GM12878 (cell line): ENCODE measurements at regions not wholly inside any gene's neighbourhood (a gene's known extent, or its start where the extent isn't known, plus 50 kb on each side); places are given as distances from the start of the nearest gene placed in this dataset.

ENCODE experiments used
- ATAC-seq: fragments of 200-7000 bp; cut with Tn5 transposase; 3 replicates; pipeline ENCODE4 v1.9.1; 2020; ENCODE audit warnings: mild to moderate bottlenecking, moderate library complexity
- BruUV-seq: library from RNA; stranded (reverse); fragments of 400-500 nt; replicated peaks from 2 replicates; lab custom pipeline; 2021; lab: Mats Ljungman, UMichigan
- CTCF ChIA-PET: fragments of 300-600 bp; sonication (Branson Sonifier 250); formaldehyde crosslinking; extraction: SDS; loops from one replicate; lab custom pipeline; 2021; ENCODE audit warnings: inconsistent platforms; lab: Yijun Ruan, JAX
- POLR2A ChIA-PET: fragments of 350-600 bp; formaldehyde crosslinking; extraction: SDS; loops from one replicate; lab custom pipeline; 2021; ENCODE audit warnings: inconsistent platforms; lab: Charles Lee
- RAD21 ChIA-PET: fragments of 300-600 bp; sonication (Branson Sonifier 250); formaldehyde crosslinking; loops from one replicate; lab custom pipeline; 2023; ENCODE audit warnings: antibody characterized with exemption; ENCODE audit not compliant: unreplicated experiment; lab: Charles Lee
- SMC1A ChIA-PET: fragments of 300-600 bp; sonication (Branson Sonifier 250); formaldehyde crosslinking; loops from one replicate; lab custom pipeline; 2023; ENCODE audit not compliant: unreplicated experiment, uncharacterized antibody; lab: Charles Lee
- DNase-seq: peaks from one replicate; pipeline ENCODE4 v3.0.0-alpha.2; 2011; ENCODE audit warnings: low read depth, low spot score
- FAIRE-seq: peaks from 3 replicates; lab custom pipeline; 2011; peaks lifted over from hg19 to GRCh38; lab: Jason Lieb, UNC
- H2AFZ ChIP-seq: 2 replicates; pipeline ENCODE4 v1.6.0; 2011; ENCODE audit warnings: low read depth, low read length, control low read depth; ENCODE audit not compliant: control insufficient read depth
- H3K27ac ChIP-seq: 2 replicates; pipeline ENCODE4 v1.5.1; 2011; ENCODE audit warnings: control low read depth; ENCODE audit not compliant: control insufficient read depth, insufficient read depth
- H3K27me3 ChIP-seq, 2 experiments: replicated peaks in 1 of 2; 2 replicates each; pipeline versions ENCODE4 v1.6.0 to v1.6.1; 2011; ENCODE audit warnings: low read length in 1 of 2; ENCODE audit not compliant: control insufficient read depth in 2 of 2, insufficient read depth in 2 of 2
- H3K36me3 ChIP-seq, 2 experiments: 2 replicates each; pipeline ENCODE4 v1.5.1; 2011; ENCODE audit warnings: low read length in 1 of 2; ENCODE audit not compliant: control insufficient read depth in 2 of 2, insufficient read depth in 2 of 2
- H3K4me1 ChIP-seq: 2 replicates; pipeline ENCODE4 v1.6.1; 2011; ENCODE audit warnings: mild to moderate bottlenecking, low read length, moderate library complexity, mixed read lengths; ENCODE audit not compliant: control insufficient read depth, insufficient read depth
- H3K4me2 ChIP-seq: 2 replicates; pipeline ENCODE4 v1.6.0; 2011; ENCODE audit warnings: control low read depth; ENCODE audit not compliant: control insufficient read depth, insufficient read depth
- H3K4me3 ChIP-seq: fragments of 200-600 bp; sonication (generic); 2 replicates; pipeline ENCODE4 v1.5.1; 2016
- H3K79me2 ChIP-seq: 2 replicates; pipeline ENCODE4 v1.6.0; 2011; ENCODE audit warnings: low read length; ENCODE audit not compliant: control insufficient read depth, insufficient read depth
- H3K9ac ChIP-seq: 2 replicates; pipeline ENCODE4 v1.8.0; 2011; ENCODE audit warnings: low read length, control low read depth, mixed read lengths; ENCODE audit not compliant: control insufficient read depth, insufficient read depth
- H3K9me3 ChIP-seq: replicated peaks from 3 replicates; pipeline ENCODE4 v1.5.1; 2011; ENCODE audit warnings: mild to moderate bottlenecking, low read length; ENCODE audit not compliant: control insufficient read depth, insufficient read depth
- H4K20me1 ChIP-seq: 2 replicates; pipeline ENCODE4 v1.6.0; 2011; ENCODE audit not compliant: control insufficient read depth, insufficient read depth
- CHD2 ChIP-seq: IDR thresholded peaks from 2 replicates; pipeline ENCODE4 v1.6.1; 2011; ENCODE audit warnings: low read depth, low read length, improper control_type of control experiment, borderline replicate concordance
- NR2F1 ChIP-seq: fragments of 450-650 bp; conservative IDR thresholded peaks from 2 replicates; pipeline ENCODE4 v1.6.1; 2017; ENCODE audit warnings: mild to moderate bottlenecking
- POU2F2 ChIP-seq: IDR thresholded peaks from 3 replicates; pipeline ENCODE4 v1.6.1; 2011; ENCODE audit warnings: low read depth, mild to moderate bottlenecking, low read length, borderline replicate concordance
- RAD21 ChIP-seq: IDR thresholded peaks from 2 replicates; pipeline ENCODE4 v1.6.1; 2011; ENCODE audit warnings: mild to moderate bottlenecking, low read depth, low read length, moderate library complexity; ENCODE audit not compliant: insufficient read depth
- RUNX3 ChIP-seq: IDR thresholded peaks from 2 replicates; pipeline ENCODE4 v1.6.1; 2012; ENCODE audit warnings: low read length, inconsistent platforms
- SMC3 ChIP-seq: IDR thresholded peaks from 2 replicates; pipeline ENCODE4 v1.6.1; 2011; ENCODE audit warnings: low read length, improper control_type of control experiment, borderline replicate concordance
- YBX1 ChIP-seq: fragments of 450-650 bp; IDR thresholded peaks from 2 replicates; pipeline ENCODE4 v1.6.1; 2016; ENCODE audit warnings: antibody characterized with exemption
- YY1 ChIP-seq: IDR thresholded peaks from 2 replicates; pipeline ENCODE4 v1.6.1; 2011; ENCODE audit warnings: low read depth, mild to moderate bottlenecking, low read length
- WGBS: methylation state at CpG from one replicate; pipeline ENCODE4 v1.1.6; 2016; ENCODE audit warnings: low lambda C conversion rate; ENCODE audit not compliant: insufficient replicate concordance, insufficient coverage; ENCODE audit errors: missing lambda C conversion rate; 5-methylcytosine and 5-hydroxymethylcytosine counted together
- in situ Hi-C: fragments of 300-500 bp; cut with MboI; formaldehyde crosslinking; loops from 9 replicates; pipeline ENCODE4 v1.14.3; 2018; ENCODE audit warnings: mixed read lengths
- intact Hi-C: fragments of 100-400 bp; cut with micrococcal nuclease; formaldehyde crosslinking; loops from one replicate; pipeline ENCODE4 v1.14.2; 2022; ENCODE audit not compliant: unreplicated experiment
- TF ChIP-seq, protein P1 (sequence below), 3 experiments: IDR thresholded peaks in 2 of 3; conservative IDR thresholded peaks in 1 of 3; 2 replicates each; pipeline ENCODE4 v1.5.1; 2011; ENCODE audit warnings: low read depth in 3 of 3, low read length in 3 of 3, mild to moderate bottlenecking in 3 of 3, control low read depth in 2 of 3, moderate library complexity in 2 of 3, inconsistent platforms in 1 of 3, mixed read lengths in 1 of 3; ENCODE audit not compliant: control insufficient read depth in 2 of 3, insufficient read depth in 1 of 3; ENCODE audit errors: extremely low read depth in 1 of 3

DNA sequence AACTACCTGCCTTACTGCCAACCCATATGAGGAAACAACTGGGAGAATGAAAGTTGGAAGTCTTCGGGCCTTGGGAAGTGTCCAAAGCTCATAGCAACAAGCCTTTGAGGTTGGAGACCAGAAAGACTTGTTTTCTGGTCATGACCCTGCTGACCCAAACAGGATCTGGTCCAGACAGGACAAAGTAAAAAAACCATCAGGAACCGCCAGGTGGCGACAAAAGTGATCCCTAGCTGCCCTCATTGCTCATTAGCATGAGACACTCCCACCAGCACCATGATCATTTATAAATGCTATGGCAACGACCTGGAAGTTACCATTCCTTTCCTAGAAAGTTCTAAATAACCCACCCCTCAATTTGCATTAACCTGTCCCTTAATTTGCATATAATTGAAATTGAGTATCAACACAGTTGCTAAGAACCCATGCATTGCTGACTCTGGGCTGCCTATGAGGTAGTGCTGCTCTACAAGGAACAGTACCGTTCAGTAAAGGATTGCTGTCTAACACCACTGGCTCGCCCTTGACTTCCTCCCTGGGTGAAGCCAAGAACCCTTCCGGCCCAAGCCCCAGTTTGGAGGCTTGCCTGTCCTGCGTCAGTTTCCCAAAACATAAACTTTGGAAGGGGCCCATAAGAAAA lies 89.0 kb downstream of the URB2 start:
- Histone ChIP-seq H3K4me2 (no peak overlapping the region), H3K4me3 (no peak overlapping the region), H3K36me3 (no peaks in the 10 kb centered on the region), H3K27ac (no peak overlapping the region), H3K4me1 (no peaks in the 10 kb centered on the region), H4K20me1 (no peaks in the 10 kb centered on the region), H2AFZ (no peak overlapping the region), H3K9ac (no peak overlapping the region), H3K27me3 (no peaks in the 10 kb centered on the region; a peak in 1 of 4 replicates), H3K79me2 (no peaks in the 10 kb centered on the region), H3K9me3 (no peaks in the 10 kb centered on the region)
- intact Hi-C loops, result loop anchor here (1.0 to 5.0 kb wide), 3 partner anchors 142 to 595 kb away; no protein-coding TSS in a partner anchor
- in situ Hi-C loops, result loop anchor here (5.0 kb wide), 1 partner anchor 597 kb away; no protein-coding TSS in a partner anchor
- RAD21 ChIA-PET, result interaction anchor here (0.7 to 1.9 kb wide), 3 partner anchors 54 to 591 kb away, joined by 3 to 6 read pairs (median 4); no protein-coding TSS in a partner anchor
- BruUV-seq, result no TSS peak
- FAIRE-seq (peak; percentile 97), ATAC-seq (peak; percentile 96), DNase-seq (no peak)
- SMC1A ChIA-PET, result interaction anchor here (0.7 to 2.1 kb wide), 11 partner anchors 9 to 596 kb away, joined by 3 to 6 read pairs (median 4); no protein-coding TSS in a partner anchor
- WGBS, result 34% methylated on average over 8 of the region's 8 CpGs
- TF ChIP-seq YY1, result peak; percentile 65; the same call in 1 of the 2 replicates
- TF ChIP-seq RUNX3, result peak; percentile 17; the same call in 1 of the 2 replicates
- no peak for TF ChIP-seq CHD2
- TF ChIP-seq SMC3, result peak; percentile 72
- peak; percentile 33; the same call in 1 of the 3 replicates for TF ChIP-seq POU2F2
- TF ChIP-seq YBX1, result no peak
- TF ChIP-seq, protein P1, sequence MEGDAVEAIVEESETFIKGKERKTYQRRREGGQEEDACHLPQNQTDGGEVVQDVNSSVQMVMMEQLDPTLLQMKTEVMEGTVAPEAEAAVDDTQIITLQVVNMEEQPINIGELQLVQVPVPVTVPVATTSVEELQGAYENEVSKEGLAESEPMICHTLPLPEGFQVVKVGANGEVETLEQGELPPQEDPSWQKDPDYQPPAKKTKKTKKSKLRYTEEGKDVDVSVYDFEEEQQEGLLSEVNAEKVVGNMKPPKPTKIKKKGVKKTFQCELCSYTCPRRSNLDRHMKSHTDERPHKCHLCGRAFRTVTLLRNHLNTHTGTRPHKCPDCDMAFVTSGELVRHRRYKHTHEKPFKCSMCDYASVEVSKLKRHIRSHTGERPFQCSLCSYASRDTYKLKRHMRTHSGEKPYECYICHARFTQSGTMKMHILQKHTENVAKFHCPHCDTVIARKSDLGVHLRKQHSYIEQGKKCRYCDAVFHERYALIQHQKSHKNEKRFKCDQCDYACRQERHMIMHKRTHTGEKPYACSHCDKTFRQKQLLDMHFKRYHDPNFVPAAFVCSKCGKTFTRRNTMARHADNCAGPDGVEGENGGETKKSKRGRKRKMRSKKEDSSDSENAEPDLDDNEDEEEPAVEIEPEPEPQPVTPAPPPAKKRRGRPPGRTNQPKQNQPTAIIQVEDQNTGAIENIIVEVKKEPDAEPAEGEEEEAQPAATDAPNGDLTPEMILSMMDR (IDR thresholded peaks at IDR 0.05 in 2 of 3, conservative IDR thresholded peaks at IDR 0.05 in 1 of 3; ENCODE audit: control insufficient read depth in 2 of 3, extremely low read depth in 1 of 3, insufficient read depth in 1 of 3, low read depth in 3 of 3, low read length in 3 of 3), result peak; percentile 56 to 68 (median 62)
- TF ChIP-seq NR2F1, result peak; percentile 62; the same call in 1 of the 2 replicates
- peak; percentile 62 for TF ChIP-seq RAD21
- CTCF ChIA-PET, result interaction anchor here (0.6 to 3.4 kb wide), 25 partner anchors 9 to 599 kb away, joined by 3 to 18 read pairs (median 5); no protein-coding TSS in a partner anchor
- POLR2A ChIA-PET, result no interaction called here
